Bronchial epithelial cell (primary cell): ENCODE measurements at regions not wholly inside any gene's neighbourhood (a gene's known extent, or its start where the extent isn't known, plus 50 kb on each side); places are given as distances from the start of the nearest gene placed in this dataset.

ENCODE experiments used
- DNase-seq: peaks from one replicate; pipeline ENCODE4 v3.0.0-alpha.2; 2010; ENCODE audit warnings: low read depth
- FAIRE-seq: peaks from 2 replicates; lab custom pipeline; 2011; peaks lifted over from hg19 to GRCh38; lab: Jason Lieb, UNC
- H3K27me3 ChIP-seq: 2 replicates; pipeline ENCODE4 v1.5.1; 2011; ENCODE audit warnings: low read length; ENCODE audit not compliant: control insufficient read depth, insufficient read depth
- H3K36me3 ChIP-seq: 2 replicates; pipeline ENCODE4 v1.5.1; 2011; ENCODE audit warnings: low read length; ENCODE audit not compliant: control insufficient read depth, insufficient read depth
- H3K4me3 ChIP-seq: 2 replicates; pipeline ENCODE4 v1.5.1; 2011; ENCODE audit warnings: mild to moderate bottlenecking, low read depth, low read length, control low read depth
- TF ChIP-seq, protein P1 (sequence below): IDR thresholded peaks from 2 replicates; pipeline ENCODE4 v1.5.1; 2011; ENCODE audit warnings: mild to moderate bottlenecking, moderate library complexity, low read length, control low read depth, inconsistent platforms; ENCODE audit not compliant: insufficient read depth, severe bottlenecking

GRCh38 chr5:174354571-174354970 is 309.1 kb downstream of the NSG2 start:
- TF ChIP-seq, protein P1, sequence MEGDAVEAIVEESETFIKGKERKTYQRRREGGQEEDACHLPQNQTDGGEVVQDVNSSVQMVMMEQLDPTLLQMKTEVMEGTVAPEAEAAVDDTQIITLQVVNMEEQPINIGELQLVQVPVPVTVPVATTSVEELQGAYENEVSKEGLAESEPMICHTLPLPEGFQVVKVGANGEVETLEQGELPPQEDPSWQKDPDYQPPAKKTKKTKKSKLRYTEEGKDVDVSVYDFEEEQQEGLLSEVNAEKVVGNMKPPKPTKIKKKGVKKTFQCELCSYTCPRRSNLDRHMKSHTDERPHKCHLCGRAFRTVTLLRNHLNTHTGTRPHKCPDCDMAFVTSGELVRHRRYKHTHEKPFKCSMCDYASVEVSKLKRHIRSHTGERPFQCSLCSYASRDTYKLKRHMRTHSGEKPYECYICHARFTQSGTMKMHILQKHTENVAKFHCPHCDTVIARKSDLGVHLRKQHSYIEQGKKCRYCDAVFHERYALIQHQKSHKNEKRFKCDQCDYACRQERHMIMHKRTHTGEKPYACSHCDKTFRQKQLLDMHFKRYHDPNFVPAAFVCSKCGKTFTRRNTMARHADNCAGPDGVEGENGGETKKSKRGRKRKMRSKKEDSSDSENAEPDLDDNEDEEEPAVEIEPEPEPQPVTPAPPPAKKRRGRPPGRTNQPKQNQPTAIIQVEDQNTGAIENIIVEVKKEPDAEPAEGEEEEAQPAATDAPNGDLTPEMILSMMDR, result no peak
- no peaks in the 10 kb centered on the region for H3K36me3 ChIP-seq
- FAIRE-seq (no peak), DNase-seq (no peak)
- H3K27me3 ChIP-seq, result no peaks in the 10 kb centered on the region
- H3K4me3 ChIP-seq, result no peak overlapping the region

DNA sequence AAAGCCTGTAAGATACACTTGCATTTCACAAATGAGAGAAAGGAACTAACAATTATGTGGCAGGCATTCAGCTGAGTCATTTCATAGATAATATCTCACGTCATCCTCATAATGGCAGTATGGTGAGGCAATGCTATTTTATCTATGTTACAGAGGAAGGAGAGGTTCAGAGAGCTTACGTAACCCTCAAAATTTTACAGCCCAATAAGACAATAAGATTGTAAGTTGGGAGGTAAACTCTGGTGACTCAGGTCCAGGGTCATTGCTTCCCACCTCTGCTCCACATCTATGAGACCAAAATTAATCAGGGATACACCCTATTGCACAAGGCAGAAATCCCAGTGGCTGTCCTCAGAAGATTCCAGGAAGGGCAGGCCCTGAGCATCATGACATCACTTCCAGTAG is 309.7 kb downstream of the NSG2 start:
- no peaks in the 10 kb centered on the region for H3K36me3 ChIP-seq
- no peaks in the 10 kb centered on the region for H3K27me3 ChIP-seq
- FAIRE-seq (no peak), DNase-seq (peak; percentile 24)
- no peak overlapping the region for H3K4me3 ChIP-seq
- TF ChIP-seq, protein P1, result no peak

DNA sequence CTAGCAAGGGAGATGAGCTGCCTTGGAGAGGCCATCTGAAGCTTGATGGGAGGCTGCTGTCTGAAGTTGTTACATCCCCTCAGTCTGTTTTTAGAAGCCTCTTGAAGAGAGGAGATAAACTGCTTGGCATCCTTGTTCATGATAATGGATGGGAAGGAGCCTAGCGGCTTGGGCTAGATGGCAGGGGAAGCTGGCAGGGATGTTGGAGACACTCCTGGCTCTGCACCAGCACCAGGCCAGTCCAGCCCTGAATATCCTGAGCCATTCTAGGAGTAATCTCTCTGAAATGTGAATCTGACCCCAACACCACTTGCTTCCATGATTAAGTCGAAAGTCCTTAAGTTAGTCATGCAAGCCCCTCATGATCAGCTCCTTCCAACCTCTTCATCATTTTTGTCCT is 310.5 kb downstream of the NSG2 start:
- Histone ChIP-seq H3K36me3 (no peaks in the 10 kb centered on the region), H3K27me3 (no peaks in the 10 kb centered on the region), H3K4me3 (no peak overlapping the region)
- FAIRE-seq, result no peak
- DNase-seq, result no peak
- TF ChIP-seq, protein P1, result no peak

DNA sequence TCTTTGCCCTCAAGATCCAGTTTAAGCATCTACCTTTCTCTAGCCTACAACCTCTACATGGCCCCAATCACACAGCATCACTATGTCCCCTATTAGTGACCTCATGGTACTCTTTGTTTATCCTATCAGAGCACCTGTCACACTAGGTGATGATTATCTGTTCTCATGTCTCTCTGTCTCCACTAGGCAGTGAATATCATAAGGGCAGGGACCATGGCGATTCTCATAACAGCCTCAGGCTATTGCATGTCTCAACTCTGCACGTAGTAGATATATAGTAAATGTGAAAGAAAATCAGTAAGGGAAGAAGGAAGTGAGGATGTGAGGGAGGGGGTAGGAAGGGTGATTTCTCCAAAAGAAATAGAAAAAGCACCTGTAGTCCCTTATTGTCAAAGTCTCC is 311.0 kb downstream of the NSG2 start:
- DNase-seq, result no peak
- Histone ChIP-seq H3K4me3 (no peak overlapping the region), H3K36me3 (no peaks in the 10 kb centered on the region), H3K27me3 (no peaks in the 10 kb centered on the region)
- no peak for FAIRE-seq
- TF ChIP-seq, protein P1, result no peak

- H3K27me3 ChIP-seq, result no peaks in the 10 kb centered on the region
- DNase-seq (no peak), FAIRE-seq (no peak)
- H3K36me3 ChIP-seq, result no peaks in the 10 kb centered on the region
- TF ChIP-seq, protein P1, result no peak
- H3K4me3 ChIP-seq, result no peak overlapping the region
Measured at GRCh38 chr5:174358276-174358675, 312.8 kb downstream of the NSG2 start.

DNA sequence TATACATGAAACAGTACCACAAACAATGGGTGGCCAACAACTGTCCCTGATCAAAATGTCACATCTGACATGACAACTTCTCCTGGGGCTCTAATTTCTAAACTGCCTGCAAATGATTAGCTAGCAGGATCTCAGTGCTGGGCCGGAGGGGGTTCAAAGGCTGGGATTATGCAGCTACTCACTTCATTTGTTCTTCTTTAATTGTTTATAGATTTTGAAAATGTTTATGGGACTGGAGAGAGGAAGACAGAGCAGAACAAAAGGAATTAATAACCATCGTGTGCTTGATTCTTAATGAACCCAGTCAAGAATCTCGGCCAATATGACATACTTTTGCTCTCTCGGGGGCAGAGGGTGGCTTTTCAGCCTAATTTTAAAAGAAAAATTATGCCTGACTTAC is 313.6 kb downstream of the NSG2 start:
- DNase-seq, result no peak
- Histone ChIP-seq H3K36me3 (no peaks in the 10 kb centered on the region), H3K4me3 (no peak overlapping the region), H3K27me3 (no peaks in the 10 kb centered on the region)
- no peak for FAIRE-seq
- TF ChIP-seq, protein P1, result no peak
